Stomach smooth muscle (tissue), 2 donors: ENCODE measurements at regions not wholly inside any gene's neighbourhood (a gene's known extent, or its start where the extent isn't known, plus 50 kb on each side); places are given as distances from the start of the nearest gene placed in this dataset.
"Not testable (repeated sequence)": the region's sequence is repeated elsewhere in the genome, so short reads cannot be mapped to it uniquely, and the experiment has no call there.

ENCODE experiments used
- H3K27ac ChIP-seq: one replicate; pipeline ENCODE4 v1.7.0; 2013; ENCODE audit warnings: mild to moderate bottlenecking, low read length, inconsistent platforms
- H3K27me3 ChIP-seq, 2 donors: one replicate each; pipeline ENCODE4 v1.7.0; 2013; ENCODE audit warnings: low read length in 2 of 2; ENCODE audit not compliant: insufficient read depth in 2 of 2, control insufficient read depth in 1 of 2
- H3K36me3 ChIP-seq, 2 donors: one replicate each; pipeline ENCODE4 v1.7.0; 2013; ENCODE audit warnings: low read length in 2 of 2; ENCODE audit not compliant: control insufficient read depth in 2 of 2, insufficient read depth in 2 of 2
- H3K4me1 ChIP-seq: one replicate; pipeline ENCODE4 v1.7.0; 2013; ENCODE audit warnings: low read length; ENCODE audit not compliant: control insufficient read depth, insufficient read depth
- H3K4me3 ChIP-seq, 2 donors: one replicate each; pipeline ENCODE4 v1.7.0; 2013; ENCODE audit warnings: low read length in 2 of 2
- H3K9ac ChIP-seq, 2 donors: one replicate each; pipeline ENCODE4 v1.7.0; 2013; ENCODE audit warnings: low read length in 2 of 2, mild to moderate bottlenecking in 1 of 2
- H3K9me3 ChIP-seq, 2 donors: one replicate each; pipeline ENCODE4 v1.7.0; 2013; ENCODE audit warnings: low read length in 2 of 2; ENCODE audit not compliant: control insufficient read depth in 2 of 2
- donor health status: healthy.
- donor health status: Pancreatic carcinoma.

DNA sequence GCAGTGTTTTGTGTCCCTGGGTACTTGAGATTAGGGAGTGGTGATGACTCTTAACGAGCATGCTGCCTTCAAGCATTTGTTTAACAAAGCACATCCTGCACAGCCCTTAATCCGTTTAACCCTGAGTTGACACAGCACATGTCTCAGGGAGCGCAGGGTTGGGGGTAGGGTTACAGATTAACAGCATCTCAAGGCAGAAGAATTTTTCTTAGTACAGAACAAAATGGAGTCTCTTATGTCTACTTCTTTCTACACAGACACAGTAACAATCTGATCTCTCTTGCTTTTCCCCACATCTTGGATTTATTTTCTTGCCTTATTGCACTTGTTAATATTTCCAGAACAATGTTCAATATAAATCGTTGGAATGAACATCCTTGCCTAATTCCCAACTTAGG lies 187.9 kb upstream of the F9 start:
- not testable (repeated sequence) for H3K27ac ChIP-seq, H3K4me3 ChIP-seq, H3K9me3 ChIP-seq, H3K4me1 ChIP-seq, H3K27me3 ChIP-seq, H3K9ac ChIP-seq, H3K36me3 ChIP-seq

DNA sequence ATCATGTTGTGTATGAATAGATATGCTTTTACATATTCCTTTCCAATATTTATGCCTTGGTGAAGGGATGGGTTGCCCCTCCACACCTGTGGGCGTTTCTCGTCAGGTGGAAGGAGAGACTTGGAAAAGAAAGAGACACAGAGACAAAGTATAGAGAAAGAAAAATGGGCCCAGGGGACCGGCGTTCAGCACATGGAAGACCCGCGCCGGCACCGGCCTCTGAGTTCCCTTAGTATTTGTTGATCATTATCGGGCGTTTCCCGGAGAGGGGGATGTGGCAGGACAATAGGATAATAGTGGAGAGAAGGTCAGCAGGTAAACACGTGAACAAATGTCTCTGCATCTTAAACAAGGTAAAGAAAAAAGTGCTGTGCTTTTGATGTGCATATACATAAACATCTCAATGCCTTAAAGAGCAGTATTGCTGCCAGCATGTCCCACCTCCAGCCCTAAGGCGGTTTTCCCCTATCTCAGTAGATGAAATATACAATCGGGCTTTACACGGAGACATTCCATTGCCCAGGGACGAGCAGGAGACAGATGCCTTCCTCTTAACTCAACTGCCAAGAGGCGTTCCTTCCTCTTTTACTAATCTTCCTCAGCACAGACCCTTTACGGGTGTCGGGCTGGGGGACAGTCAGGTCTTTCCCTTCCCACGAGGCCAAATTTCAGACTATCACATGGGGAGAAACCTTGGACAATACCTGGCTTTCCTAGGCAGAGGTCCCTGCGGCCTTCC lies 188.5 kb upstream of the F9 start:
- H3K9me3 ChIP-seq, H3K36me3 ChIP-seq, H3K4me3 ChIP-seq, H3K9ac ChIP-seq, H3K27ac ChIP-seq, H3K4me1 ChIP-seq, H3K27me3 ChIP-seq: not testable (repeated sequence)

DNA sequence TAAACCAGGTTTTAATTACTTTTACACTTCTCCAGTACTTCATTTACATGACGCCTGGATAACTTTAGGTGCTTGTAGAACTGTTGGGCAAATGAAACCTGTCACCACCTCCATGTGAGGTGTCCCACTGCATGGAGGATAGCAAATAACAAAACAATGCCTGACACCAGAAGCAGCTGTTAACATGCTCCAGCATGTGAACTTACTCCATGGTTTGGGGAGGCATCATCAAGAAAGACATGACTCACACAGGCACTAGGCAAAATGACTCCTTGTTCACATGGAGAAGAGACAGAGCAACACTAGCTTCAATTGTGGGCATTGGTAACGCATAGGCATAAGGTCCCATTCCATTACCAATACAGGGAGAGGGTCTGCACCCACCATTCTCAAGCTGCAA lies 198.1 kb upstream of the F9 start:
- Histone ChIP-seq H3K4me1 (no peaks in the 10 kb centered on the region), H3K27ac (no peak overlapping the region), H3K9ac (no peak overlapping the region), H3K4me3 (no peak overlapping the region), H3K36me3 (no peaks in the 10 kb centered on the region), H3K9me3 (no peaks in the 10 kb centered on the region), H3K27me3 (no peaks in the 10 kb centered on the region)

DNA sequence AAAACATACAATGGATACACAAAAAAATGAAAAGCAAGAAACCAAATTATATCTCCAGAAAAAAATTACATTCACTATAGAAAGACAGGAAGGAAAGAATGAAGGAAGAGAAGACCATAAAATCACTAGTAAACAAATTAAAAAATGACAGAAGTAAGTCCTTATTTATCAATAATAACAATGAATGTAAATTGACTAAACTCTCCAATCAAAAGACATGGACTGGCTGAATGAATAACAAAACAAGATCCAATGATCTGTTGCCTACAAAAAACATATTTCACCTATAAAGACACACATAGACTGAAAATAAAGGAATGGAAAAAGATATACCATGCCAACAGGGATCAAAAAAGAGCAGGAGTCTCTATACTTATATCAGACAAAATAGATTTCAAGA lies 203.2 kb upstream of the F9 start:
- H3K4me1 ChIP-seq = no peaks in the 10 kb centered on the region
- H3K27ac ChIP-seq = no peak overlapping the region
- no peaks in the 10 kb centered on the region for H3K27me3 ChIP-seq
- no peaks in the 10 kb centered on the region for H3K9me3 ChIP-seq
- H3K36me3 ChIP-seq = no peaks in the 10 kb centered on the region
- H3K9ac ChIP-seq = no peak overlapping the region
- H3K4me3 ChIP-seq = no peak overlapping the region

DNA sequence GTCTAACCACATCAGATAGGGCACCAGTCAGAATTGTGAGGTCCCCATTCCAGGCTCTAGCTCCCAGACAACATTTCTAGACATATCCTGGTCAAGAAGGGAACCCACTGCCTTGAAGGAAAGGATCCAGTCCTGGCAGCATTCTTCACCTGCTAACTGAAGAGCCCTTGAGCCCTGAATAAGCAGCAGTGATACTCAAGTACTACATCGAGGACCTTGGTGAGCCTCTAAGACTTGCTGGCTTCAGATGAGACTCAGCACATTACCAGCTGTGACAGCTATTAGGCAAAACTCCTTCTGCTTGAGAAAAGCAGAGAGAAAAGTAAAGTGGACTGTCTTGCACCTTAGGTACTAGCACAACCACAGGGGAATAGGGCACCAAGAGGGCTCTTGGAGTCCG lies 205.8 kb upstream of the F9 start:
- Histone ChIP-seq H3K4me3 (no peak overlapping the region), H3K9ac (no peak overlapping the region), H3K36me3 (no peaks in the 10 kb centered on the region), H3K4me1 (no peaks in the 10 kb centered on the region), H3K9me3 (no peaks in the 10 kb centered on the region), H3K27me3 (no peaks in the 10 kb centered on the region), H3K27ac (no peak overlapping the region)

DNA sequence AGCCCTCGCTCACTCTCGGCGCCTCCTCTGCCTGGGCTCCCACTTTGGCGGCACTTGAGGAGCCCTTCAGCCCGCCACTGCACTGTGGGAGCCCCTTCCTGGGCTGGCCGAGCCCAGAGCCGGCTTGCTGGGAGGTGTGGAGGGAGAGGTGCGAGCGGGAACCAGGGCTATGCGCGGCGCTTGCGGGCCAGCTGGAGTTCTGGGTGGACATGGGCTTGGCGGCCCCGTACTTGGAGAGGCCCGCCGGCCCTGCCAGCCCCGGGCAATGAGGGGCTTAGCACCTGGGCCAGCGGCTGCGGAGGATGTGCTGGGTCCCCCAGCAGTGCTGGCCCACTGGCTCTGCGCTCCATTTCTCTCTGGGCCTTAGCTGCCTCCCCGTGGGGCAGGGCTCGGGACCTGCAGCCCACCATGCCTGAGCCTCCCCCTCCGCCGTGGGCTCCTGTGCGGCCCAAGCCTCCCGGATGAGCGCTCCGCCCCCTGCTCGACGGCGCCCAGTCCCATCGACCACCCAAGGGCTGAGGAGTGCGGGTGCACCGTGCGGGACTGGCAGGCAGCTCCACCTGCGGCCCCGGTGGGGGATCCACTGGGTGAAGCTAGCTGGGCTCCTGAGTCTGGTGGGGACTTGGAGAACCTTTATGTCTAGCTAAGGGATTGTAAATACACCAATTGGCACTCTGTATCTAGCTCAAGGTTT lies 209.7 kb upstream of the F9 start:
- not testable (repeated sequence) for H3K36me3 ChIP-seq, H3K9me3 ChIP-seq, H3K27me3 ChIP-seq, H3K27ac ChIP-seq, H3K4me3 ChIP-seq, H3K9ac ChIP-seq, H3K4me1 ChIP-seq

DNA sequence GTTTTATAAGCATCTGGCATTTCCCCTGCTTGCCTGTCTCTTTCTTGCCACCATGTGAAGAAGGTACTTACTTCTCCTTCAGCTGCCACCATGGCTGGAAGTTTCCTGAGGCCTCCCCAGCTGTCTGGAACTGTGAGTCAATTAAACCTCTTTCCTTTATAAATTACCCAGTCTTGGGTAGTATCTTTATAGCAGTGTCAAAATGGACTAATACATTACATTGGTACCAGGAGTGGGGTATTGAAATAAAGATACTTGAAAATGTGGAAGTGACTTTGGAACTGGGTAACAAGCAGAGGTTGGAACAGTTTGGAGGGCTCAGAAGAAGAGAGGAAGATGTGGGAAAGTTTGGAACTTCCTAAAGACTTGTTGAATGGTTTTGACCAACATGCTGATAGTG lies 223.9 kb upstream of the F9 start:
- not testable (repeated sequence) for H3K27me3 ChIP-seq, H3K27ac ChIP-seq, H3K4me1 ChIP-seq, H3K4me3 ChIP-seq, H3K9me3 ChIP-seq, H3K36me3 ChIP-seq, H3K9ac ChIP-seq

DNA sequence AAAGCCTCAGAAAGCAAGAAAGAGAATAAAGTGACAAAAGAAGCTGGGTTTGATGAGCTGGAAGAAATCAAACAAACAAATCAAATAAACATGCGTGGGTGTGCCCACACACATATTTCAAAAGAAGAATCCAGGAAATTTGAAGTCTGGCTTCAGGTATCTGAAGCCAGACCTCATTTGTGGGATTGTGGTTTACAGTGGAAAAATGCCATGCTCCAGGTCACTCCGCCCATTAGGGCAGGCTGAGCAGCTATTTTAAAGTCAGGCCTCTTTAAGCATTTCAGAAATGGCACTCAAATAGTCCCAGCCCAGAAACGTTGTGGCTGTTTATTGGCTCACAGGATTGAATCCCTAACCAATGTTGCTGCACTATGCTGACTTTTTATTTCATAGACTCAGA lies 226.1 kb upstream of the F9 start:
- Histone ChIP-seq H3K4me3 (no peak overlapping the region), H3K36me3 (no peaks in the 10 kb centered on the region), H3K27ac (no peak overlapping the region), H3K9me3 (peaks cover 0 to 7% of the 10 kb centered on the region in 2 donors), H3K9ac (no peak overlapping the region), H3K27me3 (peaks cover 0 to 2% of the 10 kb centered on the region in 2 donors), H3K4me1 (no peaks in the 10 kb centered on the region)

DNA sequence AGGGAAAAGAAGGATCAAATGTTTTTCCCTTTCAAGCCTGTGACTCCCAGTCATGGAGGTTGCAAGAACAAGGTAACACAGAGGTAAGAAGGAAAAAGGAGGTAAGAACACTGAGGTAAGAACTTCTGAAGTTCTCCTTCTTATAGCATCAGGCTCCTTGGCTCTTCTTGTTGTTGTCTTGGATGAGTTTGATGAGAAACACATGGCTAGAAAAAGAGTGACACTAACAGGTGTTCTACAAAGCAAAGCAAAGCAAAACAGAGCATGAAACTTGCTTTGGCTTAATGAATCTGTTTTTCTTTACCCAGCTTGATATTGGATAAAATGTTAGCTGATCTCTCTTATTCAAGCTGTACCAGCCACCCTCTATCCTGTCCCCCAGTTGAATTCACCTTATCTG lies 231.2 kb upstream of the F9 start:
- Histone ChIP-seq H3K4me1 (no peaks in the 10 kb centered on the region), H3K27me3 (peaks cover 0 to 3% of the 10 kb centered on the region in 2 donors)

DNA sequence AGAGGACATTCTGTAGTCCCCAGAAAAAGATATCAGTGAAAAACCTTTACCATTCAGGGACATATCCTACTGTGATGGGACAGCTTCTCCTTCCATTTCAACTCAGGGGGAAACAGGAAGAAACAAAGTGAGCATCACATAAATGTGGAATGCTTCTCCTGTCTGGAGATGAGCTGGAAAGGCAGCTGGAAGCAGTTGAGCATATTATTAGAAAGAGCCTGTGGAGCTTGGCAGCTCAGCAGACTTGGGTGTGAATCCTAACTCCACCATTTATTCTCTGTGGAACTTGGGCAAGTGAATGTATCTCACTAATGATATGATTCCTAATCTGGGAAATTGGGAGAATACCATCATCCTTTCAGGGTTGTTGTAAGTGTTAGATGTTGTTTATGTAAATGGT lies 232.1 kb upstream of the F9 start:
- Histone ChIP-seq H3K27me3 (peaks cover 0 to 3% of the 10 kb centered on the region in 2 donors), H3K4me3 (no peak overlapping the region), H3K9ac (no peak overlapping the region), H3K36me3 (no peaks in the 10 kb centered on the region), H3K27ac (no peak overlapping the region), H3K9me3 (no peaks in the 10 kb centered on the region), H3K4me1 (no peaks in the 10 kb centered on the region)

More for the DNA sequence above, 231.2 kb upstream of the F9 start:
- Histone ChIP-seq H3K27ac (no peak overlapping the region), H3K9me3 (no peaks in the 10 kb centered on the region), H3K9ac (no peak overlapping the region), H3K4me3 (no peak overlapping the region), H3K36me3 (no peaks in the 10 kb centered on the region)

DNA sequence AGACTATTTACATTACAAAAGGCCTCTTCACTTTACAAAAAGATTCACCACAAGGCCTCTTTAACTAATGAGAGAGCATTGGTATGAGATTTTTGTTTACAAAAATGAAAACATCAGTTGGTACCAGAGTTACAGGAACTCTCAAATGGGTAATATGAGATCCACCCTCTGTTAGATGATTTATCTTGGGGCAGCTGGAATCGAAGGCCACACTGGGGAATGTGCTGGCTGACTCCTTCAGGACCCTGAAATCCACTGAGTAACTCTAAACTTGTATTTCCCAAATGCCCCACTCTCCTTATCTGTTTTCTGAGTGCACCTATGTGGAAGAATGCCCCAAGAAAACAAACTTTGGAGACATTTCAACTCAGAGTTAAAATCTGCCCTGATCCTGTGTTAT lies 232.9 kb upstream of the F9 start:
- Histone ChIP-seq H3K27ac (no peak overlapping the region), H3K36me3 (no peaks in the 10 kb centered on the region), H3K9ac (no peak overlapping the region), H3K4me1 (no peaks in the 10 kb centered on the region), H3K27me3 (peaks cover 0 to 3% of the 10 kb centered on the region in 2 donors), H3K9me3 (no peaks in the 10 kb centered on the region), H3K4me3 (no peak overlapping the region)
